ENCODE measurements at regions not wholly inside any gene's neighbourhood (a gene's known extent, or its start where the extent isn't known, plus 50 kb on each side); places are given as distances from the start of the nearest gene placed in this dataset.
"Not testable (repeated sequence)": the region's sequence is repeated elsewhere in the genome, so short reads cannot be mapped to it uniquely, and the experiment has no call there.

- Histone ChIP-seq H3K4me1 (ENCODE audit: control insufficient read depth, insufficient read depth, low read length) (no peaks in the 10 kb centered on the region), H3K9ac (ENCODE audit: low read length) (no peak overlapping the region), H3K4me3 (ENCODE audit: low read length) (no peak overlapping the region), H3K27ac (ENCODE audit: low read depth, low read length) (no peak overlapping the region), H3K27me3 (ENCODE audit: control insufficient read depth, insufficient read depth, low read length) (no peaks in the 10 kb centered on the region), H3K36me3 (ENCODE audit: control insufficient read depth, insufficient read depth, low read length) (no peaks in the 10 kb centered on the region)
Observed at GRCh38 chr5:168128557-168128956, 162.9 kb upstream of the WWC1 start.

- Histone ChIP-seq H3K4me1 (ENCODE audit: control insufficient read depth, insufficient read depth, low read length) (no peaks in the 10 kb centered on the region), H3K4me3 (ENCODE audit: low read length) (no peak overlapping the region), H3K27ac (ENCODE audit: low read depth, low read length) (no peak overlapping the region), H3K27me3 (ENCODE audit: control insufficient read depth, insufficient read depth, low read length) (no peaks in the 10 kb centered on the region), H3K36me3 (ENCODE audit: control insufficient read depth, insufficient read depth, low read length) (no peaks in the 10 kb centered on the region), H3K9ac (ENCODE audit: low read length) (no peak overlapping the region)
Observed at GRCh38 chr5:168131519-168131918, 159.9 kb upstream of the WWC1 start.

GRCh38 chr5:168132241-168132641 lies 159.2 kb upstream of the WWC1 start:
- Histone ChIP-seq H3K27ac (ENCODE audit: low read depth, low read length) (no peak overlapping the region), H3K4me3 (ENCODE audit: low read length) (no peak overlapping the region), H3K9ac (ENCODE audit: low read length) (no peak overlapping the region), H3K4me1 (ENCODE audit: control insufficient read depth, insufficient read depth, low read length) (no peaks in the 10 kb centered on the region), H3K36me3 (ENCODE audit: control insufficient read depth, insufficient read depth, low read length) (no peaks in the 10 kb centered on the region), H3K27me3 (ENCODE audit: control insufficient read depth, insufficient read depth, low read length) (no peaks in the 10 kb centered on the region)

GRCh38 chr5:168135897-168136296 lies 155.5 kb upstream of the WWC1 start:
- Histone ChIP-seq H3K27ac (ENCODE audit: low read depth, low read length) (no peak overlapping the region), H3K4me1 (ENCODE audit: control insufficient read depth, insufficient read depth, low read length) (no peaks in the 10 kb centered on the region), H3K27me3 (ENCODE audit: control insufficient read depth, insufficient read depth, low read length) (no peaks in the 10 kb centered on the region), H3K36me3 (ENCODE audit: control insufficient read depth, insufficient read depth, low read length) (no peaks in the 10 kb centered on the region), H3K9ac (ENCODE audit: low read length) (no peak overlapping the region), H3K4me3 (ENCODE audit: low read length) (no peak overlapping the region)

- Histone ChIP-seq H3K4me3 (ENCODE audit: low read length) (no peak overlapping the region), H3K36me3 (ENCODE audit: control insufficient read depth, insufficient read depth, low read length) (no peaks in the 10 kb centered on the region), H3K4me1 (ENCODE audit: control insufficient read depth, insufficient read depth, low read length) (no peaks in the 10 kb centered on the region), H3K27me3 (ENCODE audit: control insufficient read depth, insufficient read depth, low read length) (no peaks in the 10 kb centered on the region), H3K27ac (ENCODE audit: low read depth, low read length) (no peak overlapping the region), H3K9ac (ENCODE audit: low read length) (no peak overlapping the region)
Observed at GRCh38 chr5:168136340-168136739, 155.1 kb upstream of the WWC1 start.

- H3K4me3 ChIP-seq (ENCODE audit: low read length), result no peak overlapping the region
- H3K27me3 ChIP-seq (ENCODE audit: control insufficient read depth, insufficient read depth, low read length), result no peaks in the 10 kb centered on the region
- no peaks in the 10 kb centered on the region for H3K4me1 ChIP-seq (ENCODE audit: control insufficient read depth, insufficient read depth, low read length)
- no peaks in the 10 kb centered on the region for H3K36me3 ChIP-seq (ENCODE audit: control insufficient read depth, insufficient read depth, low read length)
- H3K27ac ChIP-seq (ENCODE audit: low read depth, low read length), result no peak overlapping the region
- H3K9ac ChIP-seq (ENCODE audit: low read length), result no peak overlapping the region
Observed at GRCh38 chr5:168137265-168137664, 154.2 kb upstream of the WWC1 start.

GRCh38 chr5:168140241-168140640 lies 151.2 kb upstream of the WWC1 start:
- H3K4me1 ChIP-seq (ENCODE audit: control insufficient read depth, insufficient read depth, low read length), result no peaks in the 10 kb centered on the region
- no peak overlapping the region for H3K27ac ChIP-seq (ENCODE audit: low read depth, low read length)
- H3K9ac ChIP-seq (ENCODE audit: low read length), result no peak overlapping the region
- no peaks in the 10 kb centered on the region for H3K36me3 ChIP-seq (ENCODE audit: control insufficient read depth, insufficient read depth, low read length)
- H3K27me3 ChIP-seq (ENCODE audit: control insufficient read depth, insufficient read depth, low read length), result no peaks in the 10 kb centered on the region
- no peak overlapping the region for H3K4me3 ChIP-seq (ENCODE audit: low read length)

GRCh38 chr5:168142402-168142801 lies 149.0 kb upstream of the WWC1 start:
- no peaks in the 10 kb centered on the region for H3K36me3 ChIP-seq (ENCODE audit: control insufficient read depth, insufficient read depth, low read length)
- no peak overlapping the region for H3K27ac ChIP-seq (ENCODE audit: low read depth, low read length)
- H3K4me1 ChIP-seq (ENCODE audit: control insufficient read depth, insufficient read depth, low read length), result no peaks in the 10 kb centered on the region
- no peak overlapping the region for H3K9ac ChIP-seq (ENCODE audit: low read length)
- H3K27me3 ChIP-seq (ENCODE audit: control insufficient read depth, insufficient read depth, low read length), result no peaks in the 10 kb centered on the region
- no peak overlapping the region for H3K4me3 ChIP-seq (ENCODE audit: low read length)

- H3K4me3 ChIP-seq (ENCODE audit: low read length), result not testable (repeated sequence)
Observed at GRCh38 chr5:168143521-168143920, 147.9 kb upstream of the WWC1 start.

GRCh38 chr5:168147106-168147505 lies 144.3 kb upstream of the WWC1 start:
- no peak overlapping the region for H3K9ac ChIP-seq (ENCODE audit: low read length)
- H3K36me3 ChIP-seq (ENCODE audit: control insufficient read depth, insufficient read depth, low read length), result no peaks in the 10 kb centered on the region
- no peaks in the 10 kb centered on the region for H3K27me3 ChIP-seq (ENCODE audit: control insufficient read depth, insufficient read depth, low read length)
- no peaks in the 10 kb centered on the region for H3K4me1 ChIP-seq (ENCODE audit: control insufficient read depth, insufficient read depth, low read length)
- no peak overlapping the region for H3K4me3 ChIP-seq (ENCODE audit: low read length)
- no peak overlapping the region for H3K27ac ChIP-seq (ENCODE audit: low read depth, low read length)

More at GRCh38 chr5:168143521-168143920, 147.9 kb upstream of the WWC1 start:
- H3K4me1 ChIP-seq (ENCODE audit: control insufficient read depth, insufficient read depth, low read length); H3K9ac ChIP-seq (ENCODE audit: low read length); H3K27ac ChIP-seq (ENCODE audit: low read depth, low read length); H3K36me3 ChIP-seq (ENCODE audit: control insufficient read depth, insufficient read depth, low read length); H3K27me3 ChIP-seq (ENCODE audit: control insufficient read depth, insufficient read depth, low read length): not testable (repeated sequence)

- Histone ChIP-seq H3K4me1 (ENCODE audit: control insufficient read depth, insufficient read depth, low read length) (no peaks in the 10 kb centered on the region), H3K27me3 (ENCODE audit: control insufficient read depth, insufficient read depth, low read length) (no peaks in the 10 kb centered on the region), H3K36me3 (ENCODE audit: control insufficient read depth, insufficient read depth, low read length) (no peaks in the 10 kb centered on the region), H3K9ac (ENCODE audit: low read length) (no peak overlapping the region), H3K4me3 (ENCODE audit: low read length) (no peak overlapping the region), H3K27ac (ENCODE audit: low read depth, low read length) (no peak overlapping the region)
Observed at GRCh38 chr5:168147568-168148360, 143.7 kb upstream of the WWC1 start.

- no peak overlapping the region for H3K4me3 ChIP-seq (ENCODE audit: low read length)
- no peaks in the 10 kb centered on the region for H3K27me3 ChIP-seq (ENCODE audit: control insufficient read depth, insufficient read depth, low read length)
- H3K27ac ChIP-seq (ENCODE audit: low read depth, low read length), result no peak overlapping the region
- no peaks in the 10 kb centered on the region for H3K4me1 ChIP-seq (ENCODE audit: control insufficient read depth, insufficient read depth, low read length)
- no peaks in the 10 kb centered on the region for H3K36me3 ChIP-seq (ENCODE audit: control insufficient read depth, insufficient read depth, low read length)
- no peak overlapping the region for H3K9ac ChIP-seq (ENCODE audit: low read length)
Observed at GRCh38 chr5:168151041-168151440, 140.4 kb upstream of the WWC1 start.

- Histone ChIP-seq H3K27ac (ENCODE audit: low read depth, low read length) (no peak overlapping the region), H3K36me3 (ENCODE audit: control insufficient read depth, insufficient read depth, low read length) (no peaks in the 10 kb centered on the region), H3K9ac (ENCODE audit: low read length) (no peak overlapping the region), H3K4me3 (ENCODE audit: low read length) (no peak overlapping the region), H3K4me1 (ENCODE audit: control insufficient read depth, insufficient read depth, low read length) (no peaks in the 10 kb centered on the region), H3K27me3 (ENCODE audit: control insufficient read depth, insufficient read depth, low read length) (no peaks in the 10 kb centered on the region)
Observed at GRCh38 chr5:168152660-168153059, 138.8 kb upstream of the WWC1 start.

Data from rectal smooth muscle tissue (tissue), 1 donor.